GM21529 (cell line): ENCODE measurements at regions not wholly inside any gene's neighbourhood (a gene's known extent, or its start where the extent isn't known, plus 50 kb on each side); places are given as distances from the start of the nearest gene placed in this dataset.
"Not testable (repeated sequence)": the region's sequence is repeated elsewhere in the genome, so short reads cannot be mapped to it uniquely, and the experiment has no call there.

Experiments
- ATAC-seq: cut with Tn5 transposase; IDR thresholded peaks from one replicate; pipeline ENCODE4 v1.9.1; 2021; ENCODE audit not compliant: unreplicated experiment

DNA sequence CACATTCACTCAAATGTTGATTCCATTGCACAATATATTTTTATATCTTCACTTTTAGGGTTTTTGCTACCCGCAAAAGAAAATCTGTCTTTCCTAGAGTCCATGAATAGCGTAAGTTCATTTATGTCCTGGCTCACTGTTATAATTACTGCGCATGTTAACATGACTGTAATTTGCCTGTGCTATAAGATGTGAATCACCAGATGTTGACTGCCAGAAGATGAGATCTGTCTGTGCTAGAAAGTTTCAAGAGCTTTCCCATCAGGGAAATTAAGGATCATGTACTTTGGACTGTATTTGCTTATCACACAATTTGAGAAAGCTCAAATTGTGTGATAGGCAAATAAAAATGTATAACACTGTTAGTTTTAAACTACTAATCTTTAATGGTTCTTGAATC lies 322.5 kb downstream of the CHL1 start:
- no peak for ATAC-seq

DNA sequence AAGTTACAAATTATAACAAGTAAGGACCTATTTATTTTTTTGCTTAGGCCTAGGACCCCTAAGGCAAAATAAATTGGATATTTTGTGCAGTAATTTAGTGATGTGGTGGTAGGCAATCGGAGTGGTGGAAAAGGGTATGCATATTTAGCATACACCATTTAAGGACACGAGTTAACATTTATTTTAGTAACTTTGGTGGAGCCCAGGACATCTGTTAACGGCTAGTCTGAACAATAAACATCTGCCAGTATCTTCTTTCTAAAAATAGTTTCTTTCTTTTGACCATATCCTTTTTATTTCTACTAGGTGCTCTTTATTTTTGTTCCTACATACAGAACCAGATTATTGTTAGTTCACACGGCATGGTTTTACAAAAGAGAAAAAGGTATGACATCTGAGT lies 326.3 kb downstream of the CHL1 start:
- ATAC-seq: no peak

- no peak for ATAC-seq
These were observed 328.9 kb downstream of the CHL1 start for GRCh38 chr3:525415-525814.

DNA sequence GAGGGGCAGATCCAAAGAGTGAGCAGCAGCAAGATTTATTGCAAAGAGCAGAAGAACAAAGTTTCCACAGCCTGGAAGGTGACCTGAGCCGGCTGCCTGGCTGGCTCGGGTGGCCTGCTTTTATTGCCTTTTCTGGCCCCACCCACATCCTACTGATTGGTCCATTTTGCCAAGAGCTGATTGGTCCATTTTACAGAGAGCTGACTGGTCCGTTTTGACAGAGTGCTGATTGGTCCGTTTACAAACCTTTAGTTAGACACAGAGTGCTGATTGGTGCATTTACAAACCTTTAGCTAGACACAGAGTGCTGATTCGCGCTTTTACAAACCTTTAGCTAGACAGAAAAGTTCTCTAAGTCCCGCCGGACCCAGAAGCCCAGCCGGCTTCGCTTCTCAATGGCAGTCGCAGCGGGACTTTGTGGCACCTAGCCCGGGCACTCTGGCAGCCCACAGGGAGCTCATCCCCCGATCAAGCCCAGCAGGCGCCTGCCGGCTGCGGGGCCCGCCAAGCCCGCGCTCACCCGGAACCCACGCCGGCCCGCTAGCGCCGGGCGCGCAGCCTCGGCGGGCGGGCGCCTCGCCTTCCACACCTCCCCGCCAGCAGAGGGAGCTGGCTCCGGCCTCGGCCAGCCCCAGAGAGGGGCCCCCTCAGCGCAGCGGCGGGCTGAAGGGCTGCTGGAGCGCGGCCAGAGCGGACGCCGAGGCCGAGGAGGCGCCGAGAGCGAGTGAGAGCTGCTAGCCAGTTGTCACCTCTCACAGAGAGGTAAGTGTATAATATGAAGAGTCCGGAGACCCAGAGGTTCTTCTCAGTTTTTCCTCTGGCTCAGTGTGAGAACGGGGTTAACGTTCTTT lies 339.2 kb downstream of the CHL1 start:
- ATAC-seq: peak; percentile 67

GRCh38 chr3:536417-536813 lies 339.9 kb downstream of the CHL1 start:
- peak; percentile 10 for ATAC-seq

- ATAC-seq: no peak
These were observed 344.7 kb downstream of the CHL1 start for GRCh38 chr3:541062-541801.

GRCh38 chr3:542021-542420 lies 345.5 kb downstream of the CHL1 start:
- ATAC-seq: no peak

GRCh38 chr3:549636-550035 lies 353.1 kb downstream of the CHL1 start:
- no peak for ATAC-seq

- no peak for ATAC-seq
These were observed 353.9 kb downstream of the CHL1 start for GRCh38 chr3:550471-550870.

GRCh38 chr3:557972-558371 lies 361.4 kb downstream of the CHL1 start:
- peak; percentile 99 for ATAC-seq

- no peak for ATAC-seq
These were observed 371.1 kb downstream of the CHL1 start for GRCh38 chr3:567488-568185.

DNA sequence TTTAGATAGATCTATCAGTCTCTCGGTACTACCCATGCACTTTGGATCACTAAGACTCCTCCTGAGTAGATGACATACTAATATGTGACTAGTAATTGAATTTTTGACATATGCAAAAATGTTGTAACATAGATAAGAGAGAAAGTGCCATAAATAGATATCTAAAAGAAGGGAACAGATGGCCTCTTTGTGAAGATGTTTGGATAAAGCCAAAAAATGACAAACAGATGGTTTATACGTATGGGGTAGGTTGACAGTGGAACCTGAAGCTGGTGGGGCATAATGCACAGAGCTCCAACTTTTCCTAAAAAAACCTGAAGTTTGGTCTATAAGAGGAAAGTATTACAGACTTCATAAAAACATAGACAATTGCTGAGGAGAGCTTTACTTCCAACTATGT lies 383.0 kb downstream of the CHL1 start:
- not testable (repeated sequence) for ATAC-seq

- ATAC-seq: not testable (repeated sequence)
These were observed 392.5 kb downstream of the CHL1 start for GRCh38 chr3:589066-589465.

- not testable (repeated sequence) for ATAC-seq
These were observed 400.7 kb downstream of the CHL1 start for GRCh38 chr3:597304-597703.

- not testable (repeated sequence) for ATAC-seq
These were observed 401.2 kb downstream of the CHL1 start for GRCh38 chr3:597746-598145.

DNA sequence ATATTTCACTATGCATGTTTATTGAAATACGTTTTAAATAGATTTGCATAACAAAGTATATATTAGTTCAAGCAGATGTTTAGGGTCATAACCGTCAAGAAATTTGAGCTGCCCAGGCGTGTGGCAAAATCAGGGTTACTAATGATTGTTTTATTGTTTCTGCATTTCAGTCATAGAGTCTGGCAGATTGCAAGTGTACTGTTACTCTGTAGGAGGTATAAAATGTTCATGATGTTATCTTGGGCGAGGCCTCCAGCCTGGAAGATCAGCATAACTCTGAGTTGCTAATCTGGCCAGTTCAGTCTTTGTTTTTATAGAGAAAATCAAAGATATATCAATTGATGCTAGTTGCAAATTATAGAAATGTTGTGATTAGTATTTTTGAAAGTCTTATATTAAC lies 410.9 kb downstream of the CHL1 start:
- not testable (repeated sequence) for ATAC-seq

DNA sequence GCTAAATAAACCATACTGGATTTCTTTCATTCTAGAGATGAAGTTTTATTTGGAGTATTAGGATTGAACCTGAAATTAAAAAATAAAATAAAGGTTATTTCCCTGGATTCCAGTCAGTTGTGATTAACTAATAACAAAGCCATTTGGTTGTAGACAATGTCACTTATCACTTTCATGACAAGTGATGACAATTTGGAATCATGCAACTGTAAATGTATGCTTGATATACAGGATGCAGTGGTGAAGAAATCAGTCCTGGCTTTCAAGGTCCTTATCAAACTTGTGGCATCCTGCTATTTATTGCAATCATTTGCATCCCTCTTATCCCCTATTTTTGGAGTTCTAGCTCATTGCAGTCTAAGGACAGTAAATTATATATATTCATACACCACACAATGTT lies 425.2 kb downstream of the CHL1 start:
- ATAC-seq: no peak

- ATAC-seq: no peak
These were observed 425.8 kb downstream of the CHL1 start for GRCh38 chr3:622314-622713.

- ATAC-seq: no peak
These were observed 427.5 kb downstream of the CHL1 start for GRCh38 chr3:623914-624545.

DNA sequence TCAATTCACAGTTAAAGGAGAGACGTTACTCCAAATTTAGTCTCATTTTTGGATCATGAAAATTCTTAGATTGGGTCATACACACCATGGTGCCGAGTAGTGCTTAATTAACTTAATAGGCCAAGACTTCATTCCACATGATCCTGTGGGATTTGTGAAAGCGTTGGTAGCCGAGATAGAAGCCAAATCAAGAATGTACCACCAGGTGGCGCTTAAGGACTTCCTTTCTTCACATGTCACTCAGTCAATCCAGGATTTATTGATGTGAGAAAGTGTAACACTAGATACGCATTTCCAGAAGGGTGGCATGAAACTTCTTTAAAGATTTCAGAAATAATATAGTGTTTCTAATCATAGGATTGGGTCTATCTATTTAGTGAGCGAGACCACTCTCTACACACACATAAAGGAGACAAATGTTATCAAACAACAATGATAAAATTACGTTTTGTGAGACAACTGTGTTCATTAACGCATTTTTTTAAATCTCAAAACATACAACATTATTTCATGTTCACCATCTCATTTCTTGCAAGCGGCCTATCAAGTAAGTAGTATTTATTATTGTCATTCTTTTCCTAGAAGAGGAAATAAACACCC lies 436.1 kb downstream of the CHL1 start:
- ATAC-seq: peak; percentile 80

GRCh38 chr3:634511-634910 lies 437.9 kb downstream of the CHL1 start:
- ATAC-seq: no peak
